Heart left ventricle (tissue), 13 donors: ENCODE measurements at regions not wholly inside any gene's neighbourhood (a gene's known extent, or its start where the extent isn't known, plus 50 kb on each side); places are given as distances from the start of the nearest gene placed in this dataset.

ENCODE experiments used
- CTCF ChIP-seq, 12 donors: fragments of 200-600 bp; sonication (generic) in 4 of 12; IDR thresholded peaks; one replicate each; pipeline versions ENCODE4 v1.5.0 to v1.8.0; 2018 to 2022; ENCODE audit warnings: antibody characterized with exemption in 12 of 12, mild to moderate bottlenecking in 5 of 12
- POLR2A ChIP-seq, 2 donors: fragments of 450-650 bp; IDR thresholded peaks; one replicate each; pipeline ENCODE4 v1.6.1; 2017; ENCODE audit warnings: antibody characterized with exemption in 2 of 2, mild to moderate bottlenecking in 2 of 2, moderate library complexity in 2 of 2
- donor health status: ischemic (EF 13 %, LVEDD 7.1; RV severe dilation, severe dysfunction).
- donor health status: DM: no; HTN: yes; CAD: no.
- donor health status: DM: no; HTN: no; CAD: no.
- donor health status: ischemic (EF 25% LVEDD 6.9; RV normal size, moderate dysfunction).
- donor health status: ischemic (EF 25% LVEDD 5.7; RV mildly dilated, moderate dysfunction).
- donor health status: ischemic (EF 35%, LVEDD 5.7; RV mildly dilated, moderate dysfunction).
- donor health status: nonischemic (EF 11% LVEDD 7.7; RV severe dilation, severe dysfunction).
- donor health status: DM: yes; HTN: yes; CAD: no.
- donor health status: PGD.
- donor health status: ischemic (EF 29% LVEDD 5.4; RV normal size, mild dysfunction).
- donor health status: nonischemic (EF 23%, LVEDD 6.1; RV moderate dilation, normal function).

GRCh38 chr2:15875969-15876705 lies 64.2 kb upstream of the MYCN start:
- TF ChIP-seq CTCF (IDR thresholded peaks at IDR 0.05) (no peak), POLR2A (IDR thresholded peaks at IDR 0.05) (no peak)
